ENCODE measurements at regions not wholly inside any gene's neighbourhood (a gene's known extent, or its start where the extent isn't known, plus 50 kb on each side); places are given as distances from the start of the nearest gene placed in this dataset.

- peaks cover 0 to 5% (median 0%) of the 10 kb centered on the region in 3 donors for H3K27me3 Mint-ChIP-seq
- no peaks in the 10 kb centered on the region for H3K36me3 Mint-ChIP-seq
- H3K9me3 Mint-ChIP-seq, result no peaks in the 10 kb centered on the region
- DNase-seq (peak; percentile 82), ATAC-seq (ENCODE audit: low read depth in 2 of 2) (peak; percentile 98)
- H3K27ac Mint-ChIP-seq, result peak overlapping the region in 5 of 6 donors; percentile 3 to 90 (median 41)
- H3K4me1 Mint-ChIP-seq, result peaks cover 39 to 50% (median 48%) of the 10 kb centered on the region in 3 donors
- H3K4me3 Mint-ChIP-seq, result peak overlapping the region; percentile 2 to 86 (median 58)
These were observed 53.8 kb downstream of the IER5 start for GRCh38 chr1:181142096-181142958.

DNA sequence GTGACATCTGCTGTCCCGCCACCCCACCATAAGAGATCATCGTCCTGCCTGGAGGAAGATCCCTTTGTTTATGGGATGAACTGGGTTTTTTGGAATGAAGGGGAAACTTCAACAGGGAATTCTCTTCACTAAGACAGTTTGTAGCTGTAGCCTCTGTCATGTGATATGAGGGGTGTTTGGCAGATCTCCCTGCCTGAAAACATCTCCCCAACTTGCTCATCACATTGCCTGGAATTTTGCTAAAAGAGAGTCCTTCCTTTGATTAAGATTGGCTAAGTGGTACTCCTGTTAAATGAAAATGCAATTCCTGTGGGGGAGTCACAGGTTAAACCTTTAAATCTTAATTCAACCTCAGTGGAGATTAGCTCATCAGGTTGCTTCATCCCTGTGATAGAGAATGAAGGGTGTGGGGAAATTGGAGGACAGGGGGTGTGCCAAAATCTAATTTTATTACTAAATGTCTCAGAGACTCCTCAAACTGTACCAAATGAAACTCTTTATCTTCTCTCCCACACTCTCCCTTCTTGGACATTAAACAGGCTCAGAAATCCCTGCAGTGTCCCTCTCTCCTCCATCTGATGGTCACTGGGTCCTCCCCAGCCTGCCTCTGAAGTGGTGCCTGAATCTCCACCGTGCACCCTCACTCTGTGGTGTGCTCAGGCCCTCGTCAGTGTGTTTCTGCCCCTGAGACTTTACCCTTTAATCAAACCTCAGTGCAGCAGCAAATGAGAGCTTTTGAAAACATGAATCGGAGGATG, 54.8 kb downstream of the IER5 start:
- Mint-ChIP-seq H3K4me1 (peaks cover 36 to 49% (median 42%) of the 10 kb centered on the region in 3 donors), H3K4me3 (peak overlapping the region in 1 of 8 donors; percentile 0), H3K27ac (no peak overlapping the region)

GRCh38 chr1:181144238-181144637, 55.7 kb downstream of the IER5 start:
- Mint-ChIP-seq H3K4me1 (peaks cover 36 to 51% (median 41%) of the 10 kb centered on the region in 3 donors), H3K36me3 (no peaks in the 10 kb centered on the region), H3K9me3 (no peaks in the 10 kb centered on the region), H3K4me3 (no peak overlapping the region), H3K27me3 (peaks cover 0 to 5% (median 0%) of the 10 kb centered on the region in 3 donors), H3K27ac (no peak overlapping the region)
- ATAC-seq (ENCODE audit: low read depth in 2 of 2) (no peak), DNase-seq (no peak)

More for the DNA sequence above, 54.8 kb downstream of the IER5 start:
- H3K9me3 Mint-ChIP-seq, result no peaks in the 10 kb centered on the region
- DNase-seq, result no peak
- no peak for ATAC-seq (ENCODE audit: low read depth in 2 of 2)
- no peaks in the 10 kb centered on the region for H3K36me3 Mint-ChIP-seq
- H3K27me3 Mint-ChIP-seq, result peaks cover 0 to 5% (median 0%) of the 10 kb centered on the region in 3 donors

- DNase-seq (no peak), ATAC-seq (ENCODE audit: low read depth in 2 of 2) (no peak)
- H3K9me3 Mint-ChIP-seq, result no peaks in the 10 kb centered on the region
- peak overlapping the region in 5 of 6 donors; percentile 10 to 97 (median 69) for H3K27ac Mint-ChIP-seq
- peak overlapping the region in 5 of 8 donors; percentile 12 to 85 (median 58) for H3K4me3 Mint-ChIP-seq
- no peaks in the 10 kb centered on the region for H3K36me3 Mint-ChIP-seq
- peaks cover 0 to 5% (median 0%) of the 10 kb centered on the region in 3 donors for H3K27me3 Mint-ChIP-seq
- peaks cover 33 to 54% (median 38%) of the 10 kb centered on the region in 3 donors for H3K4me1 Mint-ChIP-seq
These were observed 60.1 kb downstream of the IER5 start for GRCh38 chr1:181148636-181149035.

GRCh38 chr1:181149326-181150125, 61.0 kb downstream of the IER5 start:
- Mint-ChIP-seq H3K9me3 (no peaks in the 10 kb centered on the region), H3K27ac (peak overlapping the region; percentile 61 to 97 (median 92)), H3K4me1 (peaks cover 33 to 54% (median 40%) of the 10 kb centered on the region in 3 donors), H3K27me3 (no peaks in the 10 kb centered on the region), H3K4me3 (peak overlapping the region; percentile 3 to 85 (median 68)), H3K36me3 (no peaks in the 10 kb centered on the region)
- ATAC-seq (ENCODE audit: low read depth in 2 of 2) (peak; percentile 88 to 91), DNase-seq (peak; percentile 71)

DNA sequence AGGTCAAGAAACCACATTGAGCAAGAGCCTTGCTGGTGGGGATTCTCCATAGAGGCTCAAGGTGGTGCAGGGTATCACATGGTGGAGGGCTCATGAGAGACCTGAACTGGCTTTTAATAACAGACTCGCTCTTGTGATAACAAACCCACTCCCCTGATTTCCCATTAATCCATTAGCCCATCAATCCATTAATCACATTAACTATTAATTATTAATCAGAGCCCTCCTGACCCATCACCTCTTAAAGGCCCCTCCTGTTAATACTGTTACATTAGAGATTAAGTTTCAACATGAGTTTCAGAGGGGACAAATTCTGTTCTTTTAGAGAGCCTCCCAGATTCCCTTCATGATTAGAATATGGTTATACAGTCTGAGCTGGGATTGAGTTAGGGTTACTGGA, 61.8 kb downstream of the IER5 start:
- Mint-ChIP-seq H3K36me3 (no peaks in the 10 kb centered on the region), H3K4me3 (peak overlapping the region in 1 of 8 donors; percentile 40), H3K9me3 (no peaks in the 10 kb centered on the region), H3K27me3 (no peaks in the 10 kb centered on the region), H3K4me1 (peaks cover 33 to 54% (median 40%) of the 10 kb centered on the region in 3 donors), H3K27ac (peak overlapping the region in 3 of 6 donors; percentile 63 to 94 (median 91))
- no peak for DNase-seq
- no peak for ATAC-seq (ENCODE audit: low read depth in 2 of 2)

- no peaks in the 10 kb centered on the region for H3K36me3 Mint-ChIP-seq
- no peaks in the 10 kb centered on the region for H3K9me3 Mint-ChIP-seq
- H3K4me1 Mint-ChIP-seq, result peaks cover 33 to 54% (median 40%) of the 10 kb centered on the region in 3 donors
- ATAC-seq (ENCODE audit: low read depth in 2 of 2), result no peak
- no peaks in the 10 kb centered on the region for H3K27me3 Mint-ChIP-seq
- peak overlapping the region in 1 of 8 donors; percentile 54 for H3K4me3 Mint-ChIP-seq
- no peak for DNase-seq
- no peak overlapping the region for H3K27ac Mint-ChIP-seq
These were observed 62.3 kb downstream of the IER5 start for GRCh38 chr1:181150842-181151241.

GRCh38 chr1:181151378-181152326, 63.2 kb downstream of the IER5 start:
- Mint-ChIP-seq H3K27ac (peak overlapping the region in 4 of 6 donors; percentile 16 to 38 (median 27)), H3K27me3 (no peaks in the 10 kb centered on the region), H3K4me1 (peaks cover 33 to 57% (median 40%) of the 10 kb centered on the region in 3 donors), H3K36me3 (no peaks in the 10 kb centered on the region), H3K9me3 (no peaks in the 10 kb centered on the region), H3K4me3 (peak overlapping the region in 1 of 8 donors; percentile 17)
- ATAC-seq (ENCODE audit: low read depth in 2 of 2) (no peak), DNase-seq (no peak)

- H3K36me3 Mint-ChIP-seq, result no peaks in the 10 kb centered on the region
- peaks cover 27 to 50% (median 40%) of the 10 kb centered on the region in 3 donors for H3K4me1 Mint-ChIP-seq
- peak overlapping the region; percentile 8 to 85 (median 76) for H3K27ac Mint-ChIP-seq
- peak overlapping the region; percentile 26 to 89 (median 80) for H3K4me3 Mint-ChIP-seq
- ATAC-seq (ENCODE audit: low read depth in 2 of 2), result peak; percentile 80
- no peaks in the 10 kb centered on the region for H3K27me3 Mint-ChIP-seq
- no peaks in the 10 kb centered on the region for H3K9me3 Mint-ChIP-seq
- peak; percentile 68 for DNase-seq
These were observed 64.6 kb downstream of the IER5 start for GRCh38 chr1:181152892-181153633.

DNA sequence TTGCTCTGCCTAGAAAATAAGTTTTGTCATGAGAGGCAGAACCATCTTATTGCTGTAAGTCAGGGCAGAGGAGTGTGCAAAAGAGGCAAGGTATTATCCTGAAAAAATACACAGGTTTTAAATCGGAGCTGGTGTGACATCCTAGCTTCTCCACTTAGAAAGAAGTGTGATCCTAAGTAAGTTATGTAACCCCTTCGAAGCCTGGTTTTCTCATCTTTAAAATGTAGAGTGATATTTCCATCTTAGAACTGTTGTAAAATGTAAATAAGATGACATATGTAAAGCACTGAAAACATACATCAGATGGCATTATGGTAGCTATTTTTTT, 65.1 kb downstream of the IER5 start:
- Mint-ChIP-seq H3K4me3 (peak overlapping the region in 3 of 8 donors; percentile 23 to 80 (median 70)), H3K27me3 (no peaks in the 10 kb centered on the region), H3K27ac (peak overlapping the region in 4 of 6 donors; percentile 24 to 85 (median 68)), H3K9me3 (no peaks in the 10 kb centered on the region), H3K36me3 (no peaks in the 10 kb centered on the region), H3K4me1 (peaks cover 26 to 47% (median 38%) of the 10 kb centered on the region in 3 donors)
- DNase-seq (no peak), ATAC-seq (ENCODE audit: low read depth in 2 of 2) (no peak)

DNA sequence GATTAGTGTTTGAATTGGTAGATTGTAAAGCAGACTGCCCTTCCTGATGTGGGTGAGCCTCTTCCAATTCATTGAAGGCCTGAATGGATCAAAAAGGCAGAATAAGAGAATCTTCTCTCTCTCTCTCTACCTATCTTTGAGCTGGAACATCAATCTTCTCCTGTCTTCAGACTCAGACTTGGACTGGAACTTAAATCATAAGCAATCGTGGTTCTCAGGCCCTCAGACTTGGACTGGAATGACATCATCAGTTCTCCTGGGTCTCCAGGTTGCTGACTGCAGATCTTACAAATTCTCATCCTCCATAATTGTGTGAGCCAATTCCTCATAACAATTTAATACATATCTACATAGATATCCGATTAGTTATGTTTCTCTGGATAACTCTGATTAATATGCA, 66.8 kb downstream of the IER5 start:
- Mint-ChIP-seq H3K27me3 (no peaks in the 10 kb centered on the region), H3K4me3 (no peak overlapping the region), H3K4me1 (peaks cover 20 to 40% (median 31%) of the 10 kb centered on the region in 3 donors), H3K36me3 (no peaks in the 10 kb centered on the region), H3K27ac (no peak overlapping the region), H3K9me3 (no peaks in the 10 kb centered on the region)
- no peak for DNase-seq
- ATAC-seq (ENCODE audit: low read depth in 2 of 2), result no peak
